ENCODE measurements at regions not wholly inside any gene's neighbourhood (a gene's known extent, or its start where the extent isn't known, plus 50 kb on each side); places are given as distances from the start of the nearest gene placed in this dataset.

GRCh38 chr12:41892302-41892701 lies 252.4 kb downstream of the GXYLT1 start:
- TF ChIP-seq, protein P1, sequence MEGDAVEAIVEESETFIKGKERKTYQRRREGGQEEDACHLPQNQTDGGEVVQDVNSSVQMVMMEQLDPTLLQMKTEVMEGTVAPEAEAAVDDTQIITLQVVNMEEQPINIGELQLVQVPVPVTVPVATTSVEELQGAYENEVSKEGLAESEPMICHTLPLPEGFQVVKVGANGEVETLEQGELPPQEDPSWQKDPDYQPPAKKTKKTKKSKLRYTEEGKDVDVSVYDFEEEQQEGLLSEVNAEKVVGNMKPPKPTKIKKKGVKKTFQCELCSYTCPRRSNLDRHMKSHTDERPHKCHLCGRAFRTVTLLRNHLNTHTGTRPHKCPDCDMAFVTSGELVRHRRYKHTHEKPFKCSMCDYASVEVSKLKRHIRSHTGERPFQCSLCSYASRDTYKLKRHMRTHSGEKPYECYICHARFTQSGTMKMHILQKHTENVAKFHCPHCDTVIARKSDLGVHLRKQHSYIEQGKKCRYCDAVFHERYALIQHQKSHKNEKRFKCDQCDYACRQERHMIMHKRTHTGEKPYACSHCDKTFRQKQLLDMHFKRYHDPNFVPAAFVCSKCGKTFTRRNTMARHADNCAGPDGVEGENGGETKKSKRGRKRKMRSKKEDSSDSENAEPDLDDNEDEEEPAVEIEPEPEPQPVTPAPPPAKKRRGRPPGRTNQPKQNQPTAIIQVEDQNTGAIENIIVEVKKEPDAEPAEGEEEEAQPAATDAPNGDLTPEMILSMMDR (IDR thresholded peaks at IDR 0.05; ENCODE audit: low read length, missing control alignments): no peak
- no peak for DNase-seq (ENCODE audit: low read depth)
- no peak overlapping the region for H3K4me3 ChIP-seq (replicated peaks; ENCODE audit: low read depth, low read length)

GRCh38 chr12:41891226-41891625 lies 253.4 kb downstream of the GXYLT1 start:
- no peak for DNase-seq (ENCODE audit: low read depth)
- TF ChIP-seq, protein P1 (IDR thresholded peaks at IDR 0.05; ENCODE audit: low read length, missing control alignments): no peak
- H3K4me3 ChIP-seq (replicated peaks; ENCODE audit: low read depth, low read length): no peak overlapping the region

DNA sequence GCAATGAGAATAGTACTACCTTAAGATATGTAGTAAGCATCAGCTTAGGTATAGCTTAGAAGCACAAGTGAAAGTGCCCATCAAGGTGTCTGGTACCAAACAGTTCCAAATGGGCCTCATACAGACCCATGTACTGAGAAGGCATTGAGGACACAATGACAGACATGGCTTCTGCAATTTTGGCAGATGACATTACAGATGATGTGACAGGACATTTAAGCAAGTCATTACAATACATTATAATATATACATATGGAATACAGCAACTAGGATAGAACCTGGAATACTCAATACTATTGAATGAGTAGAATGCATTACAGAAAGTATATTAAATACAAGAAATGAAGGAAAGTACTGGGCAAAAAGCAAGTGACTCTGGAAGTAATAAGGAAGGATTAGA lies 256.4 kb downstream of the GXYLT1 start:
- H3K4me3 ChIP-seq (replicated peaks; ENCODE audit: low read depth, low read length): no peak overlapping the region
- TF ChIP-seq, protein P1 (IDR thresholded peaks at IDR 0.05; ENCODE audit: low read length, missing control alignments): no peak
- no peak for DNase-seq (ENCODE audit: low read depth)

GRCh38 chr12:41881891-41882805 lies 262.5 kb downstream of the GXYLT1 start:
- TF ChIP-seq, protein P1 (IDR thresholded peaks at IDR 0.05; ENCODE audit: low read length, missing control alignments): no peak
- H3K4me3 ChIP-seq (replicated peaks; ENCODE audit: low read depth, low read length): no peak overlapping the region
- no peak for DNase-seq (ENCODE audit: low read depth)

DNA sequence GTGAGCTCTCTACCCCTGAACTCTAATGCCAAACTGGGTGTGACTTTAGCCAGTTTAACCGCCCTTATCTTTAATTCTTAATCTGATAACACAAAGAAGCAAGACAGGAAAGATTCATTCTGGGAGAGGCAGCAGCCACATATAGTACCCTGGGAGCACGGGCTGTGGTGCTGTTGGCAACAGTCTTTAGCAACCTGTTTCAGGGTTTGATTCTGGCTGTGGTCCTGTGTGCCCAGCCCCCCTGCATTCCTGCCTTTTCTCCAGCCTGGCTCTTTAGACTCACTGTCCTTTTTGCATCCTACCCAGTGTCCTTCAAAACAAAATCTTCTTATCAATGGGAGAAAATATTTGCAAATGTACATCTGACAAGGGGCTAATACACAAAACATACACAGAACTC lies 275.2 kb downstream of the GXYLT1 start:
- no peak overlapping the region for H3K4me3 ChIP-seq (replicated peaks; ENCODE audit: low read depth, low read length)
- no peak for DNase-seq (ENCODE audit: low read depth)
- TF ChIP-seq, protein P1 (IDR thresholded peaks at IDR 0.05; ENCODE audit: low read length, missing control alignments): no peak

GRCh38 chr12:41866878-41867430 lies 277.7 kb downstream of the GXYLT1 start:
- TF ChIP-seq, protein P1 (IDR thresholded peaks at IDR 0.05; ENCODE audit: low read length, missing control alignments): no peak
- no peak for DNase-seq (ENCODE audit: low read depth)
- H3K4me3 ChIP-seq (replicated peaks; ENCODE audit: low read depth, low read length): no peak overlapping the region

Data from fibroblast of pulmonary artery (primary cell).